ENCODE measurements at regions not wholly inside any gene's neighbourhood (a gene's known extent, or its start where the extent isn't known, plus 50 kb on each side); places are given as distances from the start of the nearest gene placed in this dataset.

GRCh38 chr12:70150230-70150629, 93.0 kb upstream of the CNOT2 start:
- peaks cover 0 to 32% (median 22%) of the 10 kb centered on the region in 8 donors for H3K9me3 ChIP-seq
- TF ChIP-seq CTCF (IDR thresholded peaks at IDR 0.05 in 8 of 11, conservative IDR thresholded peaks at IDR 0.05 in 3 of 11), result no peak
- TF ChIP-seq POLR2A (IDR thresholded peaks at IDR 0.05), result no peak
- no peak for TF ChIP-seq POLR2AphosphoS5 (IDR thresholded peaks at IDR 0.05)
- no peak overlapping the region for H3K4me3 ChIP-seq
- 87 to 93% (median 90%) methylated on average over 2 of the region's 2 CpGs for WGBS, 5 donors
- H3K4me1 ChIP-seq, result no peaks in the 10 kb centered on the region
- no peak overlapping the region for H3K27ac ChIP-seq
- intact Hi-C loops (cut with DNase I; ENCODE audit: low total_unique reads), result no loop called here
- no peaks in the 10 kb centered on the region for H3K27me3 ChIP-seq (replicated peaks in 1 of 7)
- no peaks in the 10 kb centered on the region for H3K36me3 ChIP-seq
- no peak for DNase-seq

GRCh38 chr12:70151993-70152392, 91.2 kb upstream of the CNOT2 start:
- no peak overlapping the region for H3K27ac ChIP-seq
- intact Hi-C loops (cut with DNase I; ENCODE audit: low total_unique reads), result no loop called here
- no peaks in the 10 kb centered on the region for H3K36me3 ChIP-seq
- H3K4me3 ChIP-seq, result no peak overlapping the region
- WGBS, 5 donors, result 70 to 90% (median 76%) methylated on average over 4 of the region's 4 CpGs
- TF ChIP-seq POLR2AphosphoS5 (IDR thresholded peaks at IDR 0.05) (no peak), CTCF (IDR thresholded peaks at IDR 0.05 in 8 of 11, conservative IDR thresholded peaks at IDR 0.05 in 3 of 11) (no peak), POLR2A (IDR thresholded peaks at IDR 0.05) (no peak)
- H3K9me3 ChIP-seq, result peaks cover 0 to 50% (median 39%) of the 10 kb centered on the region in 8 donors
- H3K4me1 ChIP-seq, result no peaks in the 10 kb centered on the region
- DNase-seq, result no peak
- H3K27me3 ChIP-seq (replicated peaks in 1 of 7), result no peaks in the 10 kb centered on the region

GRCh38 chr12:70154087-70154638, 89.1 kb upstream of the CNOT2 start:
- intact Hi-C loops (cut with DNase I; ENCODE audit: low total_unique reads), result no loop called here
- 58 to 87% (median 65%) methylated on average over 2 of the region's 2 CpGs for WGBS, 5 donors

More at GRCh38 chr12:70154087-70154638, 89.1 kb upstream of the CNOT2 start:
- Histone ChIP-seq H3K9me3 (peaks cover 0 to 71% (median 58%) of the 10 kb centered on the region in 8 donors), H3K27ac (no peak overlapping the region), H3K27me3 (replicated peaks in 1 of 7) (no peaks in the 10 kb centered on the region), H3K36me3 (no peaks in the 10 kb centered on the region), H3K4me1 (no peaks in the 10 kb centered on the region), H3K4me3 (no peak overlapping the region)
- TF ChIP-seq POLR2A (IDR thresholded peaks at IDR 0.05) (no peak), POLR2AphosphoS5 (IDR thresholded peaks at IDR 0.05) (no peak), CTCF (IDR thresholded peaks at IDR 0.05 in 8 of 11, conservative IDR thresholded peaks at IDR 0.05 in 3 of 11) (no peak)
- no peak for DNase-seq

All from spleen (tissue), 11 donors.